ENCODE measurements at regions not wholly inside any gene's neighbourhood (a gene's known extent, or its start where the extent isn't known, plus 50 kb on each side); places are given as distances from the start of the nearest gene placed in this dataset.

- no peak for DNase-seq (ENCODE audit: low read depth in 2 of 2)
- TF ChIP-seq CTCF (IDR thresholded peaks at IDR 0.05; ENCODE audit: low read depth, low read length), result no peak
- no peak overlapping the region for H3K4me3 ChIP-seq (replicated peaks in 1 of 2; ENCODE audit: low read depth in 2 of 2, low read length in 2 of 2)
These were observed 206.1 kb upstream of the CST7 start for GRCh38 chr20:24742989-24743388.

DNA sequence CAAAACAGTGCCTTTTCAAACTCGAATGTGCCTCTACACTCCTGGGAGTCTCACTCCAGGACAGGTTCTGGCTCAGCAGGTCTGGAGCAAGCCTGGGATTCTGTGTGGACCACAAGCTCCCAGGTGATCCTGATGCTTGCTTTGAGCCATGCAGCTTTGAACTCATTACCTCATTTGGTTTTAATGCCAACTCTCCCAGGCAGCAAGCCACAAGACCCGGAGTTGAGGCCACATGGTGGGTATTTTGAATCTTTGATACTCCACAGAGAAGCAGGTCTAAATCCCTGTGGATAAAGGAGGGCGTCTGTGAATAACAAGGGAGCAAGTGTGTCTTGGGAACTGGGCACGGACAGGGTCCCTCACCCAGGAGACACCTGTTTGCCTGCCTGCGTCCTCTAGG lies 205.4 kb upstream of the CST7 start:
- DNase-seq (ENCODE audit: low read depth in 2 of 2), result no peak
- H3K4me3 ChIP-seq (replicated peaks in 1 of 2; ENCODE audit: low read depth in 2 of 2, low read length in 2 of 2), result no peak overlapping the region
- no peak for TF ChIP-seq CTCF (IDR thresholded peaks at IDR 0.05; ENCODE audit: low read depth, low read length)

DNA sequence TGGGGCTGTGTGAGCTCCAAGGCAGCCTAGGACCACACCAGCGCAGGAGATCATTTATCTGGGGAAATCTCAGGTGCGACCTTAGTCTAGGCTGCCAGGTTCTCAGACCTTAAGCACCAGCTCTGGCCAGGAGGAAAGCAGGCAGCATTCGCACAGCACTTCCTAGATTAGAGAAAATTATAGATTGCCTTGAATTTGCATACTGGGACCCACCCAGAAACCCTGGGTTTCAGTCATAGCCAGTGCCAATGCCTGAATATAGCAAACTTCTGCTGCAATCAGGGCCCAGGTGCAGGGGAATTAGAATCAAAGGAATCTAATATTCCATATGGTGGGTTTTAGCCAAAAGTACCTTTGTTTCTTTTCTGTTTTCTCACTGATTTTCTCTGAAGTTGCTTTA lies 204.3 kb upstream of the CST7 start:
- DNase-seq (ENCODE audit: low read depth in 2 of 2), result no peak
- no peak overlapping the region for H3K4me3 ChIP-seq (replicated peaks in 1 of 2; ENCODE audit: low read depth in 2 of 2, low read length in 2 of 2)
- no peak for TF ChIP-seq CTCF (IDR thresholded peaks at IDR 0.05; ENCODE audit: low read depth, low read length)

- no peak for DNase-seq (ENCODE audit: low read depth in 2 of 2)
- H3K4me3 ChIP-seq (replicated peaks in 1 of 2; ENCODE audit: low read depth in 2 of 2, low read length in 2 of 2), result no peak overlapping the region
- no peak for TF ChIP-seq CTCF (IDR thresholded peaks at IDR 0.05; ENCODE audit: low read depth, low read length)
These were observed 203.9 kb upstream of the CST7 start for GRCh38 chr20:24745206-24745605.

DNA sequence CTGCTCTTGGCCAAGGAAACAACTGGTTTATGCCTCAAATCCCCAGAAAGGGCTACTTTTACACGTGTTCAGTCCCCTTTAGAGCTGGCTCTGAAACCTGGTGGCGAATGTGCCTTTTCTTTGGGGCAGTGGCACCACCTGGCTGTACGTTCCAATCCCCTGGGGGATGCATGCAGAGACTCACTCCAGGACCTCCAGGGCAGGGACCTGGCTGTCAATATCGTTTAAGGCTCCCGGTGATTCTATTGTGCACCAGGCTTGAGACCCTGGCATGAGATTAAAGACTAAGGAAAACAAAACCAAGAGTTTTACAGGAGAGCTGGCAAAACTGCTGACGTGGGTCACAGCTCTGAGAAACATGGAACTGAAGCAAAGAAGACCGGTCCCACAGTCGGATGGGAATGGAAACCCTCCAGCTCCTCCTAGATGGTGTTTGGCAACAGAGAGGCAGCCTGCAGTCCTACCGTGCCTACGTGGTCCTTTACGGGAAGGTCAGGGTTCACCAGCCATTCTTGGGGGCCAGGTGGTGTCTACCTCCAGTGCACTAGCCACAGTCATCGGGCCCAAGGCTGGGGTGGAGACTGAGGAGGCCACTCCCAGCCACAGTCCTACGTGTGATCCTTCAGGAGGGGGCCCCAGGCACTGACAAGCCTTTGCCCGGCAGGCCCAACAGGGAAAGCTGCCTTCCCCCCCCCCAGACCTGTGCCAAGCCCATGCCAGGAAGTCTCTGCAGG lies 203.3 kb upstream of the CST7 start:
- H3K4me3 ChIP-seq (replicated peaks in 1 of 2; ENCODE audit: low read depth in 2 of 2, low read length in 2 of 2), result no peak overlapping the region
- TF ChIP-seq CTCF (IDR thresholded peaks at IDR 0.05; ENCODE audit: low read depth, low read length), result no peak
- DNase-seq (ENCODE audit: low read depth in 2 of 2), result no peak

DNA sequence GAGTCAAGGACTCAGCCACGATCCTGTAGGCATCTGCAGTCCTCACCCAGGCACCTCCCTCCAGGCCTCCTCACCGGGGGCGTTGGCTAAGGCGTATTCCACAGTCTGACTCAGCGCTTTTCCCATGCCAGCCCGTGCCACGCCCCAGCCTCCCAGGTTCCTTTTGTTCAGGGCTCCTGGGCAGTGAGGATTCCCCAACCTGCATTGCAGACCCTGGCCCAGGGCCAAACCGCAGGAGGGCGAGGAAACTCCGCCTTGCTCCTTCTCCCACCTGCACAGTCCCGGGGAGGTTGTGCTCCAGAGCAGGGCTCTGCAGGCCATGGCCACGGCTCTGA lies 202.8 kb upstream of the CST7 start:
- TF ChIP-seq CTCF (IDR thresholded peaks at IDR 0.05; ENCODE audit: low read depth, low read length), result no peak
- DNase-seq (ENCODE audit: low read depth in 2 of 2), result no peak
- no peak overlapping the region for H3K4me3 ChIP-seq (replicated peaks in 1 of 2; ENCODE audit: low read depth in 2 of 2, low read length in 2 of 2)

Data from cardiac fibroblast (primary cell).